Stomach (tissue), 8 donors: ENCODE measurements at regions not wholly inside any gene's neighbourhood (a gene's known extent, or its start where the extent isn't known, plus 50 kb on each side); places are given as distances from the start of the nearest gene placed in this dataset.

Experiments
- DNase-seq, 2 donors: peaks; one replicate each; pipeline versions ENCODE4 v3.0.0 to v3.0.0-alpha.2; 2013 to 2019
- H3K27ac ChIP-seq, 5 donors: fragments of 200-600 bp in 4 of 5; sonication (generic) in 4 of 5; one replicate each; pipeline ENCODE4 v1.5.1; 2013 to 2019; ENCODE audit warnings: mild to moderate bottlenecking in 1 of 5, moderate library complexity in 1 of 5
- H3K27me3 ChIP-seq, 3 donors: fragments of 200-600 bp; sonication (generic); one replicate each; pipeline ENCODE4 v1.5.1; 2017 to 2019; ENCODE audit warnings: mixed run types in 1 of 3
- H3K36me3 ChIP-seq, 4 donors: fragments of 200-600 bp; sonication (generic); 1 replicate in 3 of 4; 2 replicates in 1 of 4; pipeline ENCODE4 v1.5.1; 2016 to 2019
- H3K4me1 ChIP-seq, 4 donors: fragments of 200-600 bp; sonication (generic); one replicate each; pipeline ENCODE4 v1.5.1; 2016 to 2019
- H3K4me3 ChIP-seq, 4 donors: fragments of 200-600 bp; sonication (generic) in 3 of 4; one replicate each; pipeline ENCODE4 v1.5.1; 2016 to 2019; ENCODE audit warnings: mild to moderate bottlenecking in 1 of 4
- H3K9me3 ChIP-seq, 4 donors: fragments of 200-600 bp; sonication (generic); one replicate each; pipeline ENCODE4 v1.5.1; 2016 to 2019
- EP300 ChIP-seq: sonication (generic); formaldehyde crosslinking; IDR thresholded peaks from one replicate; pipeline ENCODE4 v1.6.1; 2017; ENCODE audit warnings: antibody characterized with exemption
- POLR2A ChIP-seq, 4 donors: fragments of 450-650 bp; IDR thresholded peaks; one replicate each; pipeline ENCODE4 v1.6.1; 2016; ENCODE audit warnings: antibody characterized with exemption in 4 of 4, control low read depth in 2 of 4, mild to moderate bottlenecking in 1 of 4, moderate library complexity in 1 of 4
- POLR2AphosphoS5 ChIP-seq, 3 donors: sonication (generic); formaldehyde crosslinking; IDR thresholded peaks; one replicate each; pipeline ENCODE4 v1.6.1; 2016; ENCODE audit warnings: antibody characterized with exemption in 3 of 3
- WGBS, 5 donors: extraction: QIAGEN DNeasy Blood & Tissue Kit in 3 of 5; methylation state at CpG; one replicate each; pipeline versions ENCODE4 v1.1.5 to v1.1.7; 2013 to 2018; 5-methylcytosine and 5-hydroxymethylcytosine counted together
- intact Hi-C: fragments of 100-400 bp; cut with DNase I; formaldehyde crosslinking; loops from one replicate; pipeline ENCODE4 v1.15.1; 2023; ENCODE audit warnings: low total_unique reads
- TF ChIP-seq, protein P1 (sequence below), 7 experiments: fragments of 450-650 bp in 4 of 7; fragments of 200-600 bp in 3 of 7; sonication (generic) in 3 of 7; IDR thresholded peaks; one replicate each; pipeline ENCODE4 v1.5.1; 2016 to 2019; ENCODE audit warnings: antibody characterized with exemption in 7 of 7, control low read depth in 2 of 7, mild to moderate bottlenecking in 1 of 7
- donor health status: healthy with polysubstance abuse.
- donor health status: Bipolar disorder and iron deficiency.
- donor health status: healthy.

DNA sequence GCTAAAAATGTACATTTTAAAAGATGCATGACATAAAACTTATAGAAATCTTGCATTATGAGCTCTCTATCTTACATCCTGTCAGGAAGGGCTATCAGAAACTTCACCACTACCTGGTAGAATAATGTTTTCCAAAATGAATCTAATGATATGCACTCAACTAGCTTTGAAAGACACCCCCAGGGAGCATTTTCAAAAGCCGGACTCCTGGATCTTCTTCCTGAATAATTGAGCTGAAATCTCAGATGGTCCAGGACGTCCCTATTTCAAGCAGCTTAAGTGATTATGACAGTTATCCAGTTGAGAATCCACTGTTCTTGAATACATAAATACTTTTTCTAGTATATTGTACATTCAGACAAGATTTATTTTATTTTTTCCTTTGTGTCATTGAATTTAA lies 200.6 kb upstream of the MGAT4C start:
- TF ChIP-seq EP300 (no peak), POLR2AphosphoS5 (IDR thresholded peaks at IDR 0.05) (no peak), POLR2A (IDR thresholded peaks at IDR 0.05) (no peak)
- TF ChIP-seq, protein P1, sequence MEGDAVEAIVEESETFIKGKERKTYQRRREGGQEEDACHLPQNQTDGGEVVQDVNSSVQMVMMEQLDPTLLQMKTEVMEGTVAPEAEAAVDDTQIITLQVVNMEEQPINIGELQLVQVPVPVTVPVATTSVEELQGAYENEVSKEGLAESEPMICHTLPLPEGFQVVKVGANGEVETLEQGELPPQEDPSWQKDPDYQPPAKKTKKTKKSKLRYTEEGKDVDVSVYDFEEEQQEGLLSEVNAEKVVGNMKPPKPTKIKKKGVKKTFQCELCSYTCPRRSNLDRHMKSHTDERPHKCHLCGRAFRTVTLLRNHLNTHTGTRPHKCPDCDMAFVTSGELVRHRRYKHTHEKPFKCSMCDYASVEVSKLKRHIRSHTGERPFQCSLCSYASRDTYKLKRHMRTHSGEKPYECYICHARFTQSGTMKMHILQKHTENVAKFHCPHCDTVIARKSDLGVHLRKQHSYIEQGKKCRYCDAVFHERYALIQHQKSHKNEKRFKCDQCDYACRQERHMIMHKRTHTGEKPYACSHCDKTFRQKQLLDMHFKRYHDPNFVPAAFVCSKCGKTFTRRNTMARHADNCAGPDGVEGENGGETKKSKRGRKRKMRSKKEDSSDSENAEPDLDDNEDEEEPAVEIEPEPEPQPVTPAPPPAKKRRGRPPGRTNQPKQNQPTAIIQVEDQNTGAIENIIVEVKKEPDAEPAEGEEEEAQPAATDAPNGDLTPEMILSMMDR (IDR thresholded peaks at IDR 0.05): no peak
- 60 to 71% (median 67%) methylated on average over 2 of the region's 2 CpGs for WGBS, 5 donors
- intact Hi-C loops: no loop called here

GRCh38 chr12:86456241-86456640 lies 200.1 kb upstream of the MGAT4C start:
- Histone ChIP-seq H3K9me3 (no peaks in the 10 kb centered on the region), H3K27me3 (no peaks in the 10 kb centered on the region), H3K36me3 (no peaks in the 10 kb centered on the region), H3K27ac (no peak overlapping the region), H3K4me3 (no peak overlapping the region), H3K4me1 (no peaks in the 10 kb centered on the region)
- DNase-seq: no peak
- intact Hi-C loops: no loop called here
- WGBS, 5 donors: 86 to 91% (median 90%) methylated on average over 3 of the region's 3 CpGs
- TF ChIP-seq, protein P1 (IDR thresholded peaks at IDR 0.05): no peak
- TF ChIP-seq POLR2AphosphoS5 (IDR thresholded peaks at IDR 0.05) (no peak), POLR2A (IDR thresholded peaks at IDR 0.05) (no peak), EP300 (no peak)

More for the DNA sequence above, 200.6 kb upstream of the MGAT4C start:
- no peaks in the 10 kb centered on the region for H3K27me3 ChIP-seq
- H3K4me3 ChIP-seq: no peak overlapping the region
- H3K36me3 ChIP-seq: no peaks in the 10 kb centered on the region
- no peak overlapping the region for H3K27ac ChIP-seq
- DNase-seq: no peak
- no peaks in the 10 kb centered on the region for H3K4me1 ChIP-seq
- no peaks in the 10 kb centered on the region for H3K9me3 ChIP-seq

DNA sequence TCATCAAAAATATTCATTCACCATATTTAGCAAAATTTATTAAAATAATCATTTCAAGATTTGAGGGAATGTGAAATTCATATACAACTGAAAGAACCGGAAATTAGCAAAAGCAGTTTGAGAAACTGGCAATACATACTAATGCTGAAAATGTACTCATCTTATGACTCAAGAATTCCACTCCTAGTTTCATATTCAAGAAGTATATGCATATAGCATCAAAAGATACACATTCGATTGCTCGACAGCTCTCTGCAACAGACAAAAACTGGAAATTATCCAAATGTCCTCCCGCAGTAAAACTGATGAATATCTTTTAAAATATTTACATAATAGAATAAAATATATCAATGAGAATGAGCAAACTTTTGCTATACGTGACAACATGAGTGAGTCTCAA lies 189.2 kb upstream of the MGAT4C start:
- no peak overlapping the region for H3K27ac ChIP-seq
- peak in 1 of 2 donors; percentile 1 for DNase-seq
- no peaks in the 10 kb centered on the region for H3K36me3 ChIP-seq
- intact Hi-C loops: no loop called here
- H3K4me1 ChIP-seq: no peaks in the 10 kb centered on the region
- no peaks in the 10 kb centered on the region for H3K27me3 ChIP-seq
- H3K9me3 ChIP-seq: no peaks in the 10 kb centered on the region
- WGBS, 5 donors: 53 to 73% (median 71%) methylated on average over 5 of the region's 5 CpGs
- H3K4me3 ChIP-seq: no peak overlapping the region
- TF ChIP-seq POLR2AphosphoS5 (IDR thresholded peaks at IDR 0.05) (no peak), EP300 (no peak), POLR2A (IDR thresholded peaks at IDR 0.05) (no peak)
- TF ChIP-seq, protein P1 (IDR thresholded peaks at IDR 0.05): no peak

DNA sequence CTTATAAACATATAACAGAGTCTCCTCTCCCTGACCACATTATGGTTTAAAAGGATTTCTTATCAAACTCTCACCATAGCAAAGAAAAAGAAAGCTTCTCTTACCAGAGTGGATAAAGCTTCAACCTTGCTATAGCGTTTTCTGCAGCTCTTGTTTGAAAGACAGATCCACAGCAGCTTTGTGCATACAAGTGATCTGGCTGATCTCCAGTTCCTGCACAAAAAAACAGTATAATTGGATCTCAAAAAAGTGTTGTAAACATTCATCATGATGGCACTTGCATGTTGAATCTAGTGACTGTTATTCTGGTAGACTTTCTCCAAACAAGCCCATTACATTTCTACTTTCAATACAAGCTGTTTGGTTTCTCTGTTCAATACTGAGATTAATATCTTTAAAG lies 178.9 kb upstream of the MGAT4C start:
- TF ChIP-seq EP300 (no peak), POLR2A (IDR thresholded peaks at IDR 0.05) (no peak), POLR2AphosphoS5 (IDR thresholded peaks at IDR 0.05) (no peak)
- TF ChIP-seq, protein P1 (IDR thresholded peaks at IDR 0.05): no peak

More for the DNA sequence above, 178.9 kb upstream of the MGAT4C start:
- H3K27me3 ChIP-seq: no peaks in the 10 kb centered on the region
- no peak overlapping the region for H3K4me3 ChIP-seq
- no peaks in the 10 kb centered on the region for H3K36me3 ChIP-seq
- DNase-seq: peak in 1 of 2 donors; percentile 3
- H3K4me1 ChIP-seq: no peaks in the 10 kb centered on the region
- WGBS, 5 donors: 13 to 24% (median 16%) methylated on average over 1 of the region's 1 CpG
- peaks cover 0 to 16% (median 11%) of the 10 kb centered on the region in 4 donors for H3K9me3 ChIP-seq
- no peak overlapping the region for H3K27ac ChIP-seq
- intact Hi-C loops: no loop called here
